Thyroid gland (tissue), 4 donors: ENCODE measurements at regions not wholly inside any gene's neighbourhood (a gene's known extent, or its start where the extent isn't known, plus 50 kb on each side); places are given as distances from the start of the nearest gene placed in this dataset.

Source experiments
- CTCF ChIP-seq, 6 experiments: fragments of 200-600 bp in 3 of 6; fragments of 450-650 bp in 3 of 6; sonication (generic) in 3 of 6; IDR thresholded peaks; one replicate each; pipeline ENCODE4 v1.5.1; 2016 to 2019; ENCODE audit warnings: antibody characterized with exemption in 6 of 6, mild to moderate bottlenecking in 2 of 6, inconsistent platforms in 1 of 6, moderate library complexity in 1 of 6
- POLR2A ChIP-seq, 2 donors: fragments of 450-650 bp; IDR thresholded peaks; one replicate each; pipeline ENCODE4 v1.6.1; 2017; ENCODE audit warnings: antibody characterized with exemption in 2 of 2, mild to moderate bottlenecking in 2 of 2, moderate library complexity in 1 of 2

- TF ChIP-seq CTCF (IDR thresholded peaks at IDR 0.05) (no peak), POLR2A (IDR thresholded peaks at IDR 0.05) (no peak)
Measured at GRCh38 chr6:144695858-144696533, 410.9 kb downstream of the UTRN start.
